Right hindlimb (tissue), 1 donor: ENCODE measurements at regions not wholly inside any gene's neighbourhood (a gene's known extent, or its start where the extent isn't known, plus 50 kb on each side); places are given as distances from the start of the nearest gene placed in this dataset.
"Not testable (repeated sequence)": the region's sequence is repeated elsewhere in the genome, so short reads cannot be mapped to it uniquely, and the experiment has no call there.

Experiments
- DNase-seq: peaks from one replicate; pipeline ENCODE4 v3.0.0-alpha.2; 2018

DNA sequence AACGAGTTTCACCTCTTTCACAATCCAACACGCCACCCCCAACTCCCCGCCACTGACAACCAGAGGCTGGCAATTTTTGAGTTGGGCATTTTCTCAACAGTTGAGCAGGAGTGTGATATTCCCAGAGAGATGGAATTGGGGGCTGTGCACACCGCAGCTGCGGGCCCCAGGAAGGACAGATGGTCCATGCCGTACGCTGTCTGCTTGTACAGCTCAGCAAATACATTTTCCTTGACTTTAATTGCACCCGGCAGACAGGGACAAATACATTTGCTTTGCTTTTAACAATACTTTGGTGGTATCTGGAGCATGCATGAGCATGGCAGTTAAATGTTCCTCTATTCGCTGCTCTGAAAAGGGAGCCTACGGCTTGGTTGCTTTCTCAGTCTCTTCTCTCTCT is 354.2 kb upstream of the DPP6 start:
- DNase-seq, result no peak

DNA sequence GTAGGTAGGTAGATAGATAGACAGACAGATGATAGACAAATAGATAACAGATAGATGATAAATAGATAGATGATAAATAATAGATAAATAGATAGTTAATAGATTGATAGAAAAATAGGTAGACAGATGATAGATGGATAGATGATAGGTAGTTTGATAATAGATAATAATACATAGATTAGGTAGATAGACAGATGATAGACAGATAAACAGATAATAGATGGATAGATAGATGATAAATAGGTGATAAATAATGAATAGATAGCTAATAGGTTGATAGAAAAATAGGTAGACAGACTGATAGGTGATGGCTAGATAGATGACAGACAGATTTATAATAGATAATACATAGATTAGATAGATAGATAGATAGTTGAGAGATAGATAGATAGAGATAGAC is 350.5 kb upstream of the DPP6 start:
- no peak for DNase-seq

DNA sequence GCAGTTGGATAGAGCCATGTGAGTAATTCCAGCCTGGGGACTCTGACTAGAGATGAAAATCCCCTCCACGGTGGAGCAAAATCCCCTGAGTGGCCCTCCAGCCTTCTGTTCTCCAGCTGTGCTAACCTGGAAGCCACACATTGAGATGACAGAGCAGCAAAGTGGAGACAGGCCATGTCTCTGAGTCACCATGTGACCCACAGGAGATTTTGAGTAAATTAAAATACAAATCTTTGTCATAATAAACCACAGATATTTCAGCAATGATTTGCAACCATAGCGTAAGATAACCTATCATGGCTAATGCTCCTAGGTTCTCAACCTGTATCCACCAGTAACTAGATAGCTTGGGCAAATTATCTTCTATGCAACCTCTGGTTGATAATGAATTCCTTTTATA is 328.3 kb upstream of the DPP6 start:
- not testable (repeated sequence) for DNase-seq

DNA sequence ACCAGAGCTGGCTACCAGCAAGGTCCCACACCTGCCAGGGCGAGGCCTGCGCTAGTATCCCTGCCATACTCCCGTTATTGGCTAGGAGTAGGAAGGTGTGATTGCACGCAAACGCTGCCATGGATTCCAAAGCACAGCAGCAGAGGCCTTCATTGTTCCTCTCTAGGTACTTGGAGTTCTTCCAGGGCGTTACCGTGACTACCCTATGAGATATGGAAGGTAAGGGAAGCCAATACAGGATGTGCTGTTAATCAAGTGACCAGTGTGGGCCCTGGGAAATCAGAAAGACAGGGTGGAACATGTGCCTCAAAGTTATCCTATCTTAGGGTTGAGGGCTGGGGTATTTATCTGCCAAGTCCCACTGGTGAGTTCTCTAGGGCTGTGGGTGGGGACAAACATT is 320.7 kb upstream of the DPP6 start:
- DNase-seq, result not testable (repeated sequence)

DNA sequence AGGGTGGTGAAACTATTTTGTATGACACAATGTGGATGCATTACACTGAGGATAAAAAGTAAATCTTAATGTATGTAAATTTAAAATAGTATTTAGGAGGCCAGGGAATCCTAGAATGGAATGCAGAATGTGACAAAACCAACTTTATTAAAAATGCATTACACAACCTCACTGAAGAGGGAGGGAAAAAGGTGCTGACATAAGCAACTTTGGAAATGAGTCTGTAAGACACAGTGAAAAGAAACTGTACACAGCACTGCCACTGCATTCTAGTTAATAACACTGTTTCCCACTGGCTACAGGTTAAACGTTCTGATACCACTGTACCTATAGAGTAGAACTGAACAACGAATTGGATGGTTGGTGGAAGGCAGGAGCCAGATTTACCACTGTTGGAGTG is 308.8 kb upstream of the DPP6 start:
- not testable (repeated sequence) for DNase-seq

DNA sequence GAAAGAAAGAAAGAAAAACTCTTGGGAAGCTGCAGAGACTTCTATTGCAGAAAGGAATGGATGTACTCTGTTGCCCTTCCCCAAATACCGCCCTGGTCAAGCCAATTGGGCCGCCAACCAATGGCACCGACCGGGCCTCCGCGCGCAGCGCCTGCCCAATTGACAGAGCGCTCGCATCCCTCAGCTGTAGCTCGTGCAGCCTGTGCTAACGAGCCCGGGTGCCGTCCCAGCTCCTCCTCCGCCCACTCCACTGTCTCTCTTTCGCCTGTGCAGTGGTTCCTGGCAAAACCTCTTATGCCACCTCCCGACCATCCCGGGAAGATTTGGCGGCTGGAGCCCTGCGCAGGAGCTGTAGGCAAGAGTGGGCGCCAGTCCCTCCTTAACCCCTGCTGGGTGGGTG is 304.2 kb upstream of the DPP6 start:
- DNase-seq, result not testable (repeated sequence)

DNA sequence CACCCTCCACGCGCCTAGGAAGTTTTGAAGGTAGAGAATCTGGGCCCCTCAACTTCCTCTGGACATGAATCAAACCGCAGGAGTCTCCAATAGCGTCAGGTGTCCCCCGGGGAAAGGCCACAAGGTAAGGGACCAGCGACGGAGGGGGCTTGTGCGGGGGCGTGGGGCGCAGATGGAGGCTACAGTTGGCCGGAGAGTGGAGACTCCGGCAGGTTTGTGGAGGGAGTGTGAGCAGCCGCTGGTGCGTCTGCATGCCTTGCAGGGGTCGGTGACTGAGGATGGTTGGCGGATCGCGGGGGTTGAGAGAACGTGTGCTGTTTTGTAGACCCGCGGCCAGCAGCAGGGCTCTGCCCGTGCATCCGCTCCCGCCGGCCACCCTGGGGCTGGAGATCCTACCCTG is 303.3 kb upstream of the DPP6 start:
- DNase-seq, result not testable (repeated sequence)

DNA sequence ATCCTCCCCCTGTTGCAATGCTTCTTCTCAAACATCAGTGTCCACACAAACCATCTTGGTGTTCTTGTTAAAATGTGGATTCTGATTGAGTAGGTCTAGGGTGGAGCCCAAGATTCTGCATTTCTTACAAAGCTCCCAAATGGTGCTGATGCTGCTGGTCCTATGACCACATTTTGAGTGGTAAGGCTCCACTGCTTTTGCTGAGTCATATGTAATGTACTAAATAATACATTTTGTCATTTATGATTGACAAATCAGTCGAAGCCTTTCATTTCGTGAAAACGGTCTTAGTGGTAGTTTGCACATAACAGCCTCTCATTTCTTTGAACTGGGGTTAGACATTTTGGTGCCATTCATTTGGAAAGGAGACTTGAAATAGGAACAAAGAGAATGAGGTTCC is 286.3 kb upstream of the DPP6 start:
- DNase-seq, result not testable (repeated sequence)

DNA sequence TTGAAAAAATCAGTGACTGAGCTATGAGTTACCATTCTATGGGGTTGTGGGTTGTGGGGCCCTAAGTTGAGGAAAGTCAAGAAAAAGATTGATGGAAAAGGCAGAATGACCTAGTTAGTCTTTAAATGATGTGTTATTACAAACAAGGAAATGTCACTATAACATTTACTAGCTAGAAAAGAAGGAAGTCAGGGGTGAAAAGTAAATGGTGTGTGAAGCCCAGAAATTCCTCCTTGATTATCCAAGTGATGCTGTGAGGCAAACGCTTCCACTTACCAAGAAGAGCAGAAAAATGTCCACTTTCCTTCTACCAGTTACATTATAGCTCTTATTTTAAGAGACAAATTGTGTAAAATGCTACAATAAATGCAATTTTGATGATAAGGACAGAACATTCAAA is 285.3 kb upstream of the DPP6 start:
- DNase-seq, result not testable (repeated sequence)

DNA sequence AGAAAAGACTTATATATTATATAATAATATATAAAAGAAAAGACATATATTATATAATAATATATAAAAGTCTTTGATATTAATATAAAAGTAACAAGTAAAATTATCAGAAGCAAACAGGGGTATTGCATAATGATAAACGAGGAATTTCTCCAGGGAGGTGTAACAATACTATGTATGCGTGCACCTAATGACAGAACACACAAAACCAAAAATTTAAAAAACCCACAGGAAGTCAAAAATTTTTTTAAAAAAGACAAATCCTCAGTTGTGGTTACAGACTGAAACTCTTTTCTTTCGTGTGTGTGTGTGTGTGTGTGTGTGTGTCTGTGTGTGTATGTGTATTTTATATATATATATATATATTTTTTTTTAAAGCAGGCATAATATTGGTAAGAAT is 279.2 kb upstream of the DPP6 start:
- DNase-seq, result no peak

DNA sequence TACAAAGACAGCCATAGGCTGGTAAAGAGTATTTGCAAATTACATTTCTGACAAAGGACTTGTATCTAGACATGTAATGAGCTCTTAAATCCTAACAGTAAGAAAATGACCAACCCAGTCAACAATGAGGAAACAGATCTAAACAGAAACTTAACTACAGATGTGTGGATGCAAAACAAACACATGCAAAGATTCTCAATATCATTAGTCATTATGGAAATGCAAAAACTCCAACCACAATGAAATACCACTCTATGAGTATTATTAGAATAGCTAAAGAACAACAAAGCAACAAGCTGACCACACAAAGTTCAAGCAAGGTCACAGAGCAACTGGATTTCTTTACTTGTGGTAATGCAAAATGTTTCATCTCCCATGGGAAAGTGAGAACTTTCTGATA is 275.3 kb upstream of the DPP6 start:
- DNase-seq, result not testable (repeated sequence)

DNA sequence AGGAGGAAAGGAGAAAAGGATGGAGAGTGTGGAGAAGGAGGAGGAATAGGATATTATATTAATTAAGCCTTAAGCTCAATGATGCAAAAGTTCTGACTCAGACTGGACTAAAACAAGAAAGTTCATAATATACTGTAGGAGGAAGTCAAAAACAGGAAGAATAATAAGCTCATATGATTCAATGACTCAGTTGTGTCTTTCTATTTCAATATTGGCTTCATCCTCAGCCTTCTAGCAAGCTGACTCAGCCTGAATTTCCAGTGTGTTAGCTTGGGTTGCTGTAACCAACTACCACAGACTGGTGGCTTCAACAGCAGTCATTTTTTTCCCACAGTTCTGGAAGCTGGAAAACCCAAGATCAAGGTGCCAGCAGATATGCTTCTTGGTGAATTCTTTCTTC is 254.8 kb upstream of the DPP6 start:
- not testable (repeated sequence) for DNase-seq

DNA sequence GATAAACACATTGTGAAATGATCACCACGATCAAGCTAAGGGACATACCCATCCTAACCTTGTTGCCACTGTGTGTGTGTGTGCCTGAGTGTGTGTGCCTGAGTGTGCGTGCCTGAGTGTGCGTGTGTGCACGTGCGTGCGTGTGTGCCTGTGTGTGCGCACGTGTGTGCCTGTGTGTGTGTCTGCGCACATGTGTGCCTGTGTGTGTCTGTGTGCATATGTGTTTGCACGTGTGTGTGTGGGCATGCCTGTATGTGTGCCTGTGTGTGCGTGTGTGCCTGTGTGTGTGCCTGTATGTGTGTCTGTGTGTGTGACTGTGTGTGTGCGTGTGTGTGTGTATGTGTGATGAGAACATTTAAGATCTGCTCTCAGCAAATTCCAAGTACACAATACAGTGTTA is 244.1 kb upstream of the DPP6 start:
- DNase-seq, result no peak

DNA sequence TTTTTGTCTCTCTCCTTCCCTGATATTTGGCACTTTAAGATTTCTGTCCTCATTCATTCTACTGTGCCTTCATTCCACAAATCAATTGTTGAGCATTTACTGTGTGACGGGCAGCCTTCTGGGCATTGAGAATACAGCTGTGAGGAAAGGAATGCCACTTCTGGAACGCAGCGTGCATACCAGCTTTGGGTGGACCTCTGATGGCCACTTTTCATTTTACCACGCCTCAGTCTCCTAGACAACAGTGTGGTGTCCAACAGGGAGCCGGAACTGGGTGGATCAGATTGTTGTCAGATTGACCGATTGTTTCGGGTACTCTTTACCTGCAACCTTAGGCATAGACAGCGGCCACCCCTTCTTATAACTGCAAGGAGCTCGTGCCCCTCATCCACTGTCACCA is 222.7 kb upstream of the DPP6 start:
- peak; percentile 21 for DNase-seq

DNA sequence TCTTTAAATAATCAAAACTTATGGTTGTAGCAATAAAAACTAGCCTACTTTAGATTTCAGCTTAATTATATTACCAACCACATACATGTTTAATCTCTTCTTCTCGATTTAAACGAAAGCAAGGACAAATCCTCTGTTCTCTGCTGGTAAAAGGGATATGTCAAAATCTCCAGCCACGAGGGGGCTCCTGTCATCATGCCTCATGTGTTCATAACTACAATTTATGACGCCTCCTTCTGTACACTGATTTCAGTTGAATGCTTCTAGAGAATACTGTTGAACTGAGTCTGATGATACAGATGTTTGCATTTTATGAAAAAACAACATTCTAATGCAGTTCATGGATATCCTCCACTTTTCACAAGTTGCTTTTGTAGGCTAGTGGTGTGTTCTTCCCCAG is 220.0 kb upstream of the DPP6 start:
- DNase-seq, result no peak

DNA sequence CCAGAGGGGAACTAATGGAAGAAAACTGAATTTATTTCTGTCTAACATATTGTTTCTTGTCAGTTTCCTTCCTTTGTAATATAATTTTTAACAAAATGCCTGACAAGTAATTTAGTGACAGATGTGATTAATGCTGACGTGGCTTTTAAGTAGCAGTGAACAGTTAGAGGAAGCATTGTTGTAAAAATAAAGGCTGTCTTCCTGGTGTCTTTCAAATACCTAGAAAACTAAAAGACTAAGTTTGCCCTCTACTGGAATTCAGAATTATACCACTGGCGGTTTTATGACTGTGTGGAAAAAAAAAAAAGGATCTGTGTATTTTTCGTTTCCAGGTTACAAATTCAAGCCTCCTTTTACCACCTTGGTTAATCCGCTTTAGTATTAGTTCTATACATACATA is 217.1 kb upstream of the DPP6 start:
- DNase-seq, result no peak

DNA sequence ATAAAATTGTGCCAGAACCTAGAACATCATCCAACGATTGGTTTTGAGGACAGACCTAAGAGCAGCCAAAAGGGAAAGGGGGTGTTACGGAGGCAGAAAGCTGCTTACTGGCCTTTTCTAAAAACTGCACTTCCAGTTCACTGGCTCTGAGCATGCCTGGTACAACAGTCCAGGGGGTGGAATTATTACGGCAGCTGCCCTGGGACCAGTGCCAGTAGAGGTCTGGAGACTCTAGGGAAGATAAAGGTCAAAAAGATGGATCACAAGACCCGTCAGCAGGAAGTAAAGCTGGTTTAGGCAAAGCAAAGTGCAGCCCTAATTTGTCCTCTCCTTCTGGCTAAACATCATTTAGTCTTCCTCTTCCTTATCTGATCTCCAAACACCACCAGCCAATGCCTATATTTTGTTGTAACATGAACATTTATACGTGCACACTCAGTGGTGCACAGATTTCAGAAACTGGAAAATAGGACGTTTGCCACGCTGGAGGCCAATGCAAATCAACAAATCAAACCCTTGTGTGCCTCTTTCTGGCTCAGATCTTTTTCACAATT is 216.4 kb upstream of the DPP6 start:
- no peak for DNase-seq

DNA sequence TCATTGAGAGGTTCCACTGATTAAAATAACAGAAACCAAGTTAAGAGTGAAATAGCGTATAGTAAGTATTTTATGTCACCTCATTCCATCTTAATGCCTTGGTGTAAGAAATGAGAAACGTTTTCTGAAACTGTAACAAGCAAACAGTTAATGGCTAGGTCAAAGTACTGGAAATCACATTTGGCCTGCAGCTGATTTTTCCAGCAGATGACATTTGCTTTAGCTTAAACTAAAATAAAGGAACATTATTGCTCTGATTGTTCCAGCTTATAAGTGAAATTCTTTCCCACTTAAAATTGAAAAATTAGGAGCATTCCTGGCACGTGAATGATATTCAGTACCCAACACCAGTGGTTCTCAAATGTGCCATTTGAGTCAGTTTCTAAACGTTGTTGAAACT is 213.6 kb upstream of the DPP6 start:
- DNase-seq, result peak; percentile 44

DNA sequence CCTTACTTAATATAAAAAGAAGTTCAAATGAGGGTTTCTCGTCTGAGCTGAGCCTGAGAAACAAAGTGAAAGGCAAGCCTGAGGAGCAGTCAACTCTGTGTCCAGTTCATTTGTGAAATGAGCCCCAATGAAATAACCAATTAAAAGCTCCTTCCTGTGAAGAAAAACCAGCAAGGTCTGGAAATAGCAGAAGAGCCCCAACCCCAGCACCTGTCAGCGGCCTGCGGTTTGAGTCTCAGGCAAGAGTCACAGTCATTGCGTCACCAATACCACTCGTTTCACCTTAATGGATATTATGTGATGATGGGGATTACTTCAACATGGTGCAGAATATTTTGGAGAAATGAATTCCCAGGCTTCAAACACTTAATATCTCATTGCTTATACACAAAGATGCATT is 211.3 kb upstream of the DPP6 start:
- DNase-seq, result no peak

DNA sequence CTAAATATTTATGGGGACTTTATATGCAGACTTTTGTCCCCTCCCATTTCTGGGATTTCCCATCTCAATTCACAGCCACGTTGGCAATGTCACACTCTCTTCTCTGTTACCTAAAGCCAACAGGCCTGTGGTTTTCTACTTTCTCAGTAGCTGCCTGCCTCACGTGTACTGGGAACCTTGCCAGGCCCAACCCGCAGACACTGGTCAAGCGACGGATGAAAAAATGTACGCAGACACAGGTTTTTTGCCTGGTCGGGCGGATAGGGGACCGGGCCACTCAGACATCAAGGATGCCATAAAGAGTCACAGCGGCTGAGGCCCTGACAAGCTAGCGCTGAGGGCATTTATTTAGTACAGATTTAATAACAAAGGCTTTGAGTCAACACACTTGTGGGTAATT is 204.4 kb upstream of the DPP6 start:
- DNase-seq, result no peak

DNA sequence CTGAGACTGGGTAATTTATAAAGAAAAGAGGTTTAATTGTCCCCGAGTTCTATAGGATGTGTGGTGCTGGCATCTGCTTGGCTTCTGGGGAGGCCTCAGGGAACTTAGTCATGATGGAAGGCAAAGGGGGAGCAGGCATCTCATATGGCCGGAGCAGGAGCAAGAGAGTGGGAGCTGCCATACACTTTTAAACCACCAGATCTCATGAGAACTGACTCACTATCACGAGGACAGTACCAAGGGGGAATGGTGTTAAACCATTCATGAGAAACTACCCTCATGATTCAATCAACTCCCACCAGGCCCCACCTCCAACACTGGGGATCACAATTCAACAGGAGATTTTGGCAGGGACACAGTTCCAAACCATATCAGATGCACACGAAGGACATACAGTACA is 199.9 kb upstream of the DPP6 start:
- DNase-seq, result no peak

DNA sequence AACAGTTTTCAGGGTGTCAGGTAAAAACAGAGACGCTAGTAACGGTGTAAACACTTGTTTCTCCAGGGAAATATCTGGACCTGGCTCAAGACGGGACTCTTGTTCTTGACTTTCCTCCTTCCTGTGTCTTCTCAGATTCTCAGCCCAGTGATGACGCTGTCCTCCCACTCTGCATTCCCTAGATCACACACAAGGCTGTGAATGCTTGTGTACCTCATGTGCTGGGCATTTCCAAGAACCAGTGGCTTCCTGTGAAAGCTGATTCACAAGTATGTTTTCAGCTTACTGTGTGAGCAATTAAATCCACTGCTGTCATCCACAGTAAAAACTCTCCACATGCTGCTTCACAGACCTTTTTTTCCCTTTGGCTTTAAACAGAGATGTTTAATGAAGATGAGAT is 193.8 kb upstream of the DPP6 start:
- peak; percentile 46 for DNase-seq

DNA sequence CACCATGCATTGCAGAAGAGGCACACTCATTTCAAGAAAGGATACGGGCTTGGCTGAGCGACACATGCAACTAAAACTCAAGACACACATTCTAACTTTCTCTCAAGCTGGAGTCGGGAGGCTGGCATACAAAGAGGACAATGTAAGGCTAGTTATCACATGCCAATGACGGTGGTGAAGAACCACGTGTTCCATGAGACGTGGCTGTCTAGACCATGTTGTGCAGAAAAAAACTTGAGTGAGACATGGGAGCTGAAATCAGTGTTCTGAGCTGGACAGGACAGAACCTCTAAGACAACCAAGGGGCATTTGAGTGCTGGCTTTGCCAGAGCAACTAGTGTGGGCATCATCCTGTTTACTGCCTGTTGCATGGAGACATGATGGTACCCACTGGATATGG is 193.0 kb upstream of the DPP6 start:
- no peak for DNase-seq

DNA sequence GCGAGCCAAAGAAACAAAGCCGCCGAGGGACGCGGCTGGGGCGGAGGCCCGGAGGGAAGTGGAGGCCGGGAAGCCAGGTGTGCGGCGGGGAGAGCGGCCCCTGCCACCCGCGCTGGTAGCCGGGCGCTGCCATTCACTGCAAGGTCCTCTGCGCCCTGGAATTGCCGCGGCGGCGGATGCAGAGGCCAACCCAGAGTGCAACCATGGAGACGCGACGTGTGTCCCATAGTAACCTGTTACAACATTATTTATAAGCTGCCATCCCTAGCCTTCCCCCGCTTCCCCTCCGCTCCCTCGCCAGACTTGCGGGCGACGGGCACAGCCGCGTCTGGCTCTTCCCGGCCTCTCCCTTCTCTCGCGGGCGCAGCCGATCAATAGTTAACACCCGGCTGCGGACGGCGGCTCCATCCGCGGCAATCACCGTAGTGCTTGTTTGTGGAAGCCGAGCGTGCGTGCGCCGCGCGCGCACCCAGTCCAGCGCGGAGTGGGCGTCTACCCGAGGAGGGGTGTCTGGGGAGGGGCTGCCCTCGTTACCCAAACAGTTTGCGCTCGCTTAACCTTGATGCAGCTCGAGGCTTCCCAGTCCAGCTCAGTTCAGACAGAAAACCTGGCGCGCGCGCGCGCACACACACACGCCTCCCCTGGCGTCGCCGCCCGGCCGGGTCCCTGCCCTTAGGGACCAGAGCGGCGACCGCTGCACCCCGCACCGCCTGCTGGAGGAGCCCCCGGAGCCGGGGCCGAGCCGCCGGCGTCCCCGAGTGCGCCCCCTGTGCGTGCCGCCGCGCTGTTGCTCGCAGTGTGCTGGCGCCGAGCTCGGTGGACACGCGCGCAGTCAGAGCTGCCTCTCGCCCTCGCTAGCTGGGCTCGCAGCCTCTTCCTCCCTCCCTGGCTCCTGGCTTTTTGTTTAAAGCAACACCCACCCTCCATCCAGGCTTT is 165.4 kb upstream of the DPP6 start:
- DNase-seq, result peak; percentile 54
